Cardiac muscle cell (in vitro differentiated cells and primary cell): ENCODE measurements at regions not wholly inside any gene's neighbourhood (a gene's known extent, or its start where the extent isn't known, plus 50 kb on each side); places are given as distances from the start of the nearest gene placed in this dataset.

Experiments used
- DNase-seq, 2 donors: peaks; one replicate each; pipeline versions ENCODE4 v3.0.0 to v3.0.0-alpha.2; 2010 to 2017; ENCODE audit warnings: low read depth in 1 of 2, low spot score in 1 of 2
- H3K27ac ChIP-seq: fragments of 200-600 bp; sonication (generic); 2 replicates; pipeline ENCODE4 v1.5.1; 2016
- H3K27me3 ChIP-seq: fragments of 200-600 bp; sonication (generic); 2 replicates; pipeline ENCODE4 v1.6.0; 2016; ENCODE audit warnings: control low read depth
- H3K36me3 ChIP-seq: fragments of 200-600 bp; sonication (generic); 2 replicates; pipeline ENCODE4 v1.5.1; 2016; ENCODE audit warnings: control low read depth
- H3K4me1 ChIP-seq: fragments of 200-600 bp; sonication (generic); 2 replicates; pipeline ENCODE4 v1.8.1; 2017; ENCODE audit warnings: low read depth, mild to moderate bottlenecking, mixed run types
- H3K4me3 ChIP-seq: fragments of 200-600 bp; sonication (generic); 2 replicates; pipeline ENCODE4 v1.5.1; 2016; ENCODE audit warnings: mild to moderate bottlenecking
- H3K9me3 ChIP-seq: fragments of 200-600 bp; sonication (generic); 2 replicates; pipeline ENCODE4 v1.5.1; 2017; ENCODE audit warnings: low read depth, mild to moderate bottlenecking, control low read depth
- TF ChIP-seq, protein P1 (sequence below): IDR thresholded peaks from 2 replicates; pipeline ENCODE4 v1.5.1; 2012; ENCODE audit warnings: low read depth, mild to moderate bottlenecking, low read length

DNA sequence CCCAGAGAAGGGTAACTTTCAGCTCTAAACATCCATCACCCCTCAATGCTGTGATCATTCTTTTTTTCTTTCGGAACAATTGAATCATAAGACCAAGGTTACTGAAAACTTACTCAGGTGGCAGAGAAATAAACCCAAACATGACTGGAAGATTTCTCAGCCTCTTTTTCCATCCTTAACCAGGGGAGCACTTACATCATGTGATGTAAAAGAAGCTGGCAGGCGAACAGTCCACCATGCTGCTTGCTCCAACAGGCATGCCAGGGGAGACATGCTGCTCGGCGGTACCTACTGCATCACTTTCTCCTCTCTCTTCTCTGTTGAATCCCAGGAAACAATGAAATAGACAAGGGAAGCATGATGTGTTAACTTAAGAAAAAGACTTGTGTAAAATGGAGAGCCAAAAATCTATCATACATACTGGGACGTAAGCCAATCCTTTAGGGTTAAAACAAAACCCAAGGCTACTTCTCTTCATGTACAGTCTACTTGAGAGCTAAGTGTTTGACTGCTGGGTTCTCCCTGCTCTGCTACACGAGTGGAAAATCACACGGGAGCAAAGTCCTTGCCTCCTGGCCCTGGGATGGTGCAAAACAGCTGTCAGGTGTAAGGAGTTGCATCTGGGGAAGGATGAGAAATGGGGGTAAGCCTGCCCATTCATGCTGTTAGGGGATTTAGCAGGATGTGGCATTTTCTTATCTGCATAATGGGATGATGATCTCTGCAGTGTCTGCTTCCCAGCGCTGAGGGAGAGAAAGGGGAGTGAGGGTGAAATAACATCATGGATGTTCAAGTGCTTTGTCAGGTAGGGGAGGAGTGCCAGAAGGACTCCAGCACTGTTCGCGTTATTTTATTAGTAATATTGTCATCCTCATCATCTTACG, 64.3 kb upstream of the ZNF438 start:
- no peaks in the 10 kb centered on the region for H3K9me3 ChIP-seq
- H3K4me3 ChIP-seq: no peak overlapping the region
- TF ChIP-seq, protein P1, sequence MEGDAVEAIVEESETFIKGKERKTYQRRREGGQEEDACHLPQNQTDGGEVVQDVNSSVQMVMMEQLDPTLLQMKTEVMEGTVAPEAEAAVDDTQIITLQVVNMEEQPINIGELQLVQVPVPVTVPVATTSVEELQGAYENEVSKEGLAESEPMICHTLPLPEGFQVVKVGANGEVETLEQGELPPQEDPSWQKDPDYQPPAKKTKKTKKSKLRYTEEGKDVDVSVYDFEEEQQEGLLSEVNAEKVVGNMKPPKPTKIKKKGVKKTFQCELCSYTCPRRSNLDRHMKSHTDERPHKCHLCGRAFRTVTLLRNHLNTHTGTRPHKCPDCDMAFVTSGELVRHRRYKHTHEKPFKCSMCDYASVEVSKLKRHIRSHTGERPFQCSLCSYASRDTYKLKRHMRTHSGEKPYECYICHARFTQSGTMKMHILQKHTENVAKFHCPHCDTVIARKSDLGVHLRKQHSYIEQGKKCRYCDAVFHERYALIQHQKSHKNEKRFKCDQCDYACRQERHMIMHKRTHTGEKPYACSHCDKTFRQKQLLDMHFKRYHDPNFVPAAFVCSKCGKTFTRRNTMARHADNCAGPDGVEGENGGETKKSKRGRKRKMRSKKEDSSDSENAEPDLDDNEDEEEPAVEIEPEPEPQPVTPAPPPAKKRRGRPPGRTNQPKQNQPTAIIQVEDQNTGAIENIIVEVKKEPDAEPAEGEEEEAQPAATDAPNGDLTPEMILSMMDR: no peak

DNA sequence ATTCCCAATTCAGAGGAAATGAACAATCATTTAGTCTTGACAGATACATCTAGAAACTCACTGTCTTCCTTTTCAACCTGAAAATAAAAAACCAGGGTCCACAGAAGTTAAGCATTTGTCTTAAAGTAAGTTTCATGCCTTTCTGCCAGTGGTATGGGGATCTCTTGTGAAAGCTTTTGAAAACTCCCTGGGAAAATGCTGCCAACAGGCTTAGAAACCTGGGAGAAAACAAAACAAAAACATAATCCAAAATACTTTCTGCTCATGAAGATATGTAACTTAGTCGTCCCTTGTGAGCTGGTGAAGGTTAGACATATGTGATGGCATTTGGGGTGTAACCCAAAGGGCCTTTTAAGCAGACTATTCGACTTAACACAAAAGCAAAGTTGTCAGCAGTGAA, 66.4 kb upstream of the ZNF438 start:
- no peaks in the 10 kb centered on the region for H3K4me1 ChIP-seq
- H3K36me3 ChIP-seq: no peaks in the 10 kb centered on the region
- no peak overlapping the region for H3K27ac ChIP-seq
- no peaks in the 10 kb centered on the region for H3K27me3 ChIP-seq
- H3K9me3 ChIP-seq: no peaks in the 10 kb centered on the region
- peak in 1 of 2 donors; percentile 41 for DNase-seq
- TF ChIP-seq, protein P1: no peak
- no peak overlapping the region for H3K4me3 ChIP-seq

More for the DNA sequence above, 64.3 kb upstream of the ZNF438 start:
- DNase-seq: peak in 1 of 2 donors; percentile 24
- Histone ChIP-seq H3K27ac (no peak overlapping the region), H3K27me3 (no peaks in the 10 kb centered on the region), H3K4me1 (no peaks in the 10 kb centered on the region), H3K36me3 (no peaks in the 10 kb centered on the region)

DNA sequence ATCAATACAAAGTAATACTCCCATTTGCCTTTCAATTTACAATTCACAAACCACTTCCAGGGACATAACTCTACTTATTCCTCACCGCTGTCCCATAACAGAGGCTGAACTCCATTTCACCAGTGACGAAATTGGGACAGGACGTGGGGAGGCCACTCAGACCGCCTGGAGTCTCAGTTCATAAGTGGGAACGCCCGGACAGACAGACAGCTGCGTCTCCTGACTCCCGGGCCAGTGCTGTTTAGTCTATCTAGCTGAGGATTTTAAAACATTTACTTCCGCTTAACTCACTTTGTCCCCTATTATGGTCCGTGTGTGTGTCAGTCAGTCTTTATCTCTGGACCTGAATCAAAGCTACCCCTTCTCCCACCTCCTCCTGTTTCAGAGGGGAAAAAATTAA, 67.4 kb upstream of the ZNF438 start:
- H3K36me3 ChIP-seq: no peaks in the 10 kb centered on the region
- H3K4me1 ChIP-seq: no peaks in the 10 kb centered on the region
- no peaks in the 10 kb centered on the region for H3K9me3 ChIP-seq
- TF ChIP-seq, protein P1: no peak
- H3K4me3 ChIP-seq: no peak overlapping the region
- no peak for DNase-seq
- no peak overlapping the region for H3K27ac ChIP-seq
- H3K27me3 ChIP-seq: no peaks in the 10 kb centered on the region

DNA sequence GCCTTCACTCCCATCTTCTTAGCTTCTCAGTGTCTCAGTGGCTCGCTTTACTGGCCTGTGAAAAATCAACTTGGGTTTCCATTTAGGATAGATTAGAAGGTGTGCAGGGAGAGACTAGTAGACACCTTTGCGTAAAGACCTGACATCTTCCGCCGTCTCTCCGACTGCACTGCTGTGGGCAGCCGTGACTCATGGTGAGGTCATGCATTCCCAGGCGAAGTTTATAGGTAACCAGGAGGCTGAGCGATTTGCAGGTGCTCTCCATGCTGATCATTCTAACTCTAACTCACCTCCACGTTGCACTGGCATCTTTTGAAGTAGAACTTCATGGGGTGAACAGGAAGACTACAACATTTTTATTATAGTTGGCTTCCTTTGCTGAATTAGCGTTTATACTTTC, 68.0 kb upstream of the ZNF438 start:
- Histone ChIP-seq H3K4me3 (no peak overlapping the region), H3K36me3 (no peaks in the 10 kb centered on the region), H3K4me1 (no peaks in the 10 kb centered on the region), H3K27me3 (no peaks in the 10 kb centered on the region), H3K9me3 (no peaks in the 10 kb centered on the region), H3K27ac (no peak overlapping the region)
- TF ChIP-seq, protein P1: no peak
- DNase-seq: no peak

DNA sequence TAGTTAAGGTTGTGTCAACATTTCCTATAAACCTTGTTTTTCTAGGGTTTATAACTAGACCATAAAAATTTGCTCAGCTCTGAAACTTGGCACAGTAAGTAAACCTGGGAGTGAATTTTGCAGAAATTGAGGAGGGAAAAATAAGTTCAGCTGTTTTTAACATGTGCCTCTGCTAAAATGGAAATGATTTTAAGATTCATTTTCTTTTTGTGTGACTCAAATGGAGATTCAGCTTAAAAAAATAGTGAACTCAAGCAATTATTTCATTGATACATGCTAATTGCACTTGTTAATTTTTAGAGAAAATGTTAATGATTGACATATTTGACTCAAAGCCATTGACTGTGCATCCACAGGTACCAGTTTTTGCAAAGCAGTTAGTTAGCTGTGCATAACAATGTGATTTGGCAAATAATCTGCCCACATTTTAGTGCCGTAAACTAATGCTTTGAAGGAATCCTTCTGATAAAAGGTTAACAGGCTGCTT, 68.5 kb upstream of the ZNF438 start:
- H3K27me3 ChIP-seq: no peaks in the 10 kb centered on the region
- no peak overlapping the region for H3K27ac ChIP-seq
- TF ChIP-seq, protein P1: no peak

More for the DNA sequence above, 68.5 kb upstream of the ZNF438 start:
- Histone ChIP-seq H3K36me3 (no peaks in the 10 kb centered on the region), H3K4me1 (no peaks in the 10 kb centered on the region), H3K4me3 (no peak overlapping the region), H3K9me3 (no peaks in the 10 kb centered on the region)
- DNase-seq: no peak
